Mesenchymal stem cell (in vitro differentiated cells and primary cell): ENCODE measurements at regions not wholly inside any gene's neighbourhood (a gene's known extent, or its start where the extent isn't known, plus 50 kb on each side); places are given as distances from the start of the nearest gene placed in this dataset.

Experiments
- DNase-seq: peaks from one replicate; pipeline ENCODE4 v3.0.0-alpha.2; 2013
- H2AFZ ChIP-seq: one replicate; pipeline ENCODE4 v1.6.1; 2013; ENCODE audit warnings: low read depth, mild to moderate bottlenecking, control low read depth, inconsistent platforms, low read length, moderate library complexity
- H2AK5ac ChIP-seq: 2 replicates; pipeline ENCODE4 v1.6.1; 2013; ENCODE audit warnings: low read length, moderate library complexity, mild to moderate bottlenecking, inconsistent platforms; ENCODE audit not compliant: severe bottlenecking
- H2BK120ac ChIP-seq: one replicate; pipeline ENCODE4 v1.6.1; 2013; ENCODE audit warnings: low read depth, mild to moderate bottlenecking, inconsistent platforms, low read length, moderate library complexity
- H2BK12ac ChIP-seq, 2 experiments: one replicate each; pipeline ENCODE4 v1.6.1; 2013; ENCODE audit warnings: inconsistent platforms in 2 of 2, low read length in 2 of 2, mild to moderate bottlenecking in 2 of 2, moderate library complexity in 2 of 2, control low read depth in 1 of 2
- H2BK15ac ChIP-seq: one replicate; pipeline ENCODE4 v1.6.1; 2013; ENCODE audit warnings: mild to moderate bottlenecking, low read depth, inconsistent platforms; ENCODE audit not compliant: poor library complexity, severe bottlenecking
- H2BK5ac ChIP-seq: 2 replicates; pipeline ENCODE4 v1.6.1; 2013; ENCODE audit warnings: low read depth, mild to moderate bottlenecking, low read length, control low read depth, inconsistent platforms; ENCODE audit not compliant: poor library complexity, severe bottlenecking
- H3K14ac ChIP-seq, 2 experiments: one replicate each; pipeline ENCODE4 v1.6.1; 2013; ENCODE audit warnings: inconsistent platforms in 2 of 2, low read length in 2 of 2, control low read depth in 1 of 2, mild to moderate bottlenecking in 1 of 2, moderate library complexity in 1 of 2
- H3K18ac ChIP-seq, 2 experiments: one replicate each; pipeline ENCODE4 v1.6.1; 2013; ENCODE audit warnings: inconsistent platforms in 2 of 2, low read length in 2 of 2, control low read depth in 1 of 2, low read depth in 1 of 2, mild to moderate bottlenecking in 1 of 2
- H3K23ac ChIP-seq, 2 experiments: one replicate each; pipeline ENCODE4 v1.6.1; 2013; ENCODE audit warnings: inconsistent platforms in 2 of 2, low read length in 2 of 2, mild to moderate bottlenecking in 2 of 2, moderate library complexity in 2 of 2, control low read depth in 1 of 2
- H3K27ac ChIP-seq: 2 replicates; pipeline ENCODE4 v1.5.1; 2013; ENCODE audit warnings: mild to moderate bottlenecking, moderate library complexity, low read length, control low read depth, inconsistent platforms; ENCODE audit not compliant: poor library complexity, severe bottlenecking
- H3K27me3 ChIP-seq, 2 experiments: 2 replicates each; pipeline versions ENCODE4 v1.6.1 to v1.7.0; 2013; ENCODE audit warnings: low read length in 2 of 2, mild to moderate bottlenecking in 2 of 2, moderate library complexity in 2 of 2, control low read depth in 1 of 2, inconsistent platforms in 1 of 2; ENCODE audit not compliant: control insufficient read depth in 1 of 2, insufficient read depth in 1 of 2
- H3K36me3 ChIP-seq, 2 experiments: 2 replicates each; pipeline versions ENCODE4 v1.6.1 to v1.7.0; 2013; ENCODE audit warnings: low read length in 2 of 2, control low read depth in 1 of 2, inconsistent platforms in 1 of 2, low read depth in 1 of 2, mild to moderate bottlenecking in 1 of 2; ENCODE audit not compliant: insufficient read depth in 2 of 2, control insufficient read depth in 1 of 2
- H3K4ac ChIP-seq, 2 experiments: one replicate each; pipeline ENCODE4 v1.6.1; 2013; ENCODE audit warnings: inconsistent platforms in 2 of 2, low read length in 2 of 2, mild to moderate bottlenecking in 2 of 2, moderate library complexity in 2 of 2, control low read depth in 1 of 2, low read depth in 1 of 2
- H3K4me1 ChIP-seq: 2 replicates; pipeline ENCODE4 v1.6.1; 2013; ENCODE audit warnings: low read depth, low read length, control low read depth; ENCODE audit not compliant: control insufficient read depth, insufficient read depth
- H3K4me2 ChIP-seq: 2 replicates; pipeline ENCODE4 v1.6.1; 2013; ENCODE audit warnings: low read length, mild to moderate bottlenecking, inconsistent platforms; ENCODE audit not compliant: poor library complexity, severe bottlenecking
- H3K4me3 ChIP-seq, 2 experiments: 2 replicates each; pipeline versions ENCODE4 v1.5.1 to v1.7.0; 2013; ENCODE audit warnings: low read length in 2 of 2, mild to moderate bottlenecking in 2 of 2, control low read depth in 1 of 2, low read depth in 1 of 2; ENCODE audit not compliant: insufficient read depth in 1 of 2
- H3K79me1 ChIP-seq: replicated peaks from 2 replicates; pipeline ENCODE4 v1.6.1; 2013; ENCODE audit warnings: mild to moderate bottlenecking, control low read depth, low read length, inconsistent platforms; ENCODE audit not compliant: poor library complexity, severe bottlenecking
- H3K9ac ChIP-seq: 2 replicates; pipeline ENCODE4 v1.7.0; 2013; ENCODE audit warnings: mild to moderate bottlenecking, low read length, moderate library complexity
- H3K9me3 ChIP-seq: 2 replicates; pipeline ENCODE4 v1.7.0; 2013; ENCODE audit warnings: mild to moderate bottlenecking, low read length; ENCODE audit not compliant: control insufficient read depth
- H4K8ac ChIP-seq: one replicate; pipeline ENCODE4 v1.6.1; 2013; ENCODE audit warnings: inconsistent platforms, mild to moderate bottlenecking, low read length, moderate library complexity
- H4K91ac ChIP-seq: one replicate; pipeline ENCODE4 v1.6.1; 2013; ENCODE audit warnings: mild to moderate bottlenecking, low read length, inconsistent platforms
- WGBS: methylation state at CpG from one replicate; pipeline ENCODE4 v1.1.7; 2013; ENCODE audit warnings: mixed read lengths; 5-methylcytosine and 5-hydroxymethylcytosine counted together

- H2BK120ac ChIP-seq = no peak overlapping the region
- no peak overlapping the region for H3K9ac ChIP-seq
- H3K9me3 ChIP-seq = no peaks in the 10 kb centered on the region
- DNase-seq = no peak
- H2AK5ac ChIP-seq = no peak overlapping the region
- no peak overlapping the region for H2BK5ac ChIP-seq
- H2BK15ac ChIP-seq = no peak overlapping the region
- no peak overlapping the region for H4K91ac ChIP-seq
- no peak overlapping the region for H3K4me2 ChIP-seq
- H2BK12ac ChIP-seq = no peak overlapping the region
- H3K14ac ChIP-seq = no peak overlapping the region
- no peak overlapping the region for H2AFZ ChIP-seq
- H3K27me3 ChIP-seq = peaks cover 6 to 13% of the 10 kb centered on the region in 2 experiments
- no peak overlapping the region for H3K27ac ChIP-seq
- no peak overlapping the region for H3K4me3 ChIP-seq
- no peaks in the 10 kb centered on the region for H3K4me1 ChIP-seq
- no peak overlapping the region for H3K18ac ChIP-seq
- H3K79me1 ChIP-seq = no peaks in the 10 kb centered on the region
- no peak overlapping the region for H4K8ac ChIP-seq
- no peaks in the 10 kb centered on the region for H3K36me3 ChIP-seq
- H3K4ac ChIP-seq = no peak overlapping the region
- H3K23ac ChIP-seq = no peak overlapping the region
Measured at GRCh38 chr13:31426395-31426794, 226.6 kb downstream of the B3GLCT start.

DNA sequence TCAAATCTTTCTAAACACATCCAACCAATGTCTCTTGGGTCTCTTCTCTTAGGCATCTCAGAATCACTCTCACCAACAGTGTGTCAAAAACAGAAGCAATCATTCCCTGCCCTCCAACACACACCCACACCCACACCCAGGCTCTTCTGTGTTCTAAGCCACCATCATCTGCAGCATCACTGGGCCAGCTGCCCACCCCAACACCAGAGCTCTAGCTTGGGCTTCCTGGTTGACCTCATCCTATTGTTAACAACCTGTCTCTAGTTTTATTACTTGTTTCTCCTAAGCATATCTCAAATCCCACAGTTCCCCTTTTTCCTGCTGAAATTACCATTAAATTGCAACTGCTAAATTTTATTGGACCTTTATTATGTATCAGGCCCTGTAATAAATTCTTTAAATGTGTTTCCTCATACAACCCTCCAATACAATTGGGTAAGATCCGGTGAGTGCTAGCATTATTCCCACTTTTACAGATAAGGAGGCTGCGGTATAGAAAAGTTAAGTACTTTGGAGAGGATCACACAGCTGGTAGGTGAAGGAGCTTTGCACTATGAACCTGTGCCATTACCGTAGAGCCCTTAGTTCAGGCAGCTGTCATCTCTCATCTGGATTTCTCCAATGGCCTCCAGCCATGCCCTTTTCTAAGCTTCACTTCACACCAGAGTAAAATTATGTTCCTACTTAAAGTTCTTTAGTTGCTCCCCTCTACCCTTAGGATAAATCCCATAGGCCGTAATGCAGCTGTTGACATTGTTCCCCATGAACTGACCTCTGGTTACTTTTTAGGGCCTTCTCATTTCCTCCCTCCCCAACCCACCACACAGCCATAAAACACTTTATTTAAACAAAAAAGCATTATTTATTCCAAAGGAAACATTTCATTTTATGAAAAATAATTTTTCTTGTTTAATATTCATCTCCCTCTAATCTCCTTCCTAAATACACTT, 227.7 kb downstream of the B3GLCT start:
- no peak overlapping the region for H3K27ac ChIP-seq
- H3K18ac ChIP-seq = no peak overlapping the region
- H2BK120ac ChIP-seq = no peak overlapping the region
- WGBS = 50% methylated on average over 4 of the region's 4 CpGs
- H4K8ac ChIP-seq = no peak overlapping the region
- H3K9me3 ChIP-seq = no peaks in the 10 kb centered on the region
- H4K91ac ChIP-seq = no peak overlapping the region
- no peak overlapping the region for H3K4ac ChIP-seq
- H2BK5ac ChIP-seq = no peak overlapping the region
- H3K36me3 ChIP-seq = no peaks in the 10 kb centered on the region
- H3K14ac ChIP-seq = no peak overlapping the region
- H3K9ac ChIP-seq = no peak overlapping the region
- no peak overlapping the region for H2AK5ac ChIP-seq
- H3K4me2 ChIP-seq = no peak overlapping the region
- H3K79me1 ChIP-seq = no peaks in the 10 kb centered on the region
- peaks cover 0 to 13% of the 10 kb centered on the region in 2 experiments for H3K27me3 ChIP-seq
- no peak overlapping the region for H2AFZ ChIP-seq
- H2BK12ac ChIP-seq = no peak overlapping the region
- H2BK15ac ChIP-seq = no peak overlapping the region
- H3K23ac ChIP-seq = no peak overlapping the region
- no peak for DNase-seq
- H3K4me1 ChIP-seq = no peaks in the 10 kb centered on the region
- no peak overlapping the region for H3K4me3 ChIP-seq

GRCh38 chr13:31431722-31432137, 232.0 kb downstream of the B3GLCT start:
- Histone ChIP-seq H3K4me2 (no peak overlapping the region), H2AK5ac (no peak overlapping the region), H3K4ac (no peak overlapping the region), H2AFZ (no peak overlapping the region), H2BK120ac (no peak overlapping the region), H3K9ac (peak overlapping the region; percentile 85), H3K36me3 (no peaks in the 10 kb centered on the region), H4K91ac (no peak overlapping the region), H2BK5ac (no peak overlapping the region), H3K79me1 (no peaks in the 10 kb centered on the region), H3K4me3 (no peak overlapping the region), H3K18ac (no peak overlapping the region), H4K8ac (no peak overlapping the region), H3K9me3 (no peaks in the 10 kb centered on the region), H3K23ac (no peak overlapping the region), H2BK15ac (no peak overlapping the region), H3K27ac (no peak overlapping the region), H2BK12ac (no peak overlapping the region), H3K4me1 (no peaks in the 10 kb centered on the region), H3K27me3 (peaks cover 0 to 9% of the 10 kb centered on the region in 2 experiments), H3K14ac (no peak overlapping the region)
- WGBS = 58% methylated on average over 4 of the region's 4 CpGs
- peak; percentile 34 for DNase-seq

GRCh38 chr13:31433207-31433606, 233.4 kb downstream of the B3GLCT start:
- no peak for DNase-seq
- no peak overlapping the region for H3K14ac ChIP-seq
- H2AK5ac ChIP-seq = no peak overlapping the region
- no peaks in the 10 kb centered on the region for H3K4me1 ChIP-seq
- H3K4me2 ChIP-seq = no peak overlapping the region
- no peak overlapping the region for H3K27ac ChIP-seq
- peak overlapping the region; percentile 85 for H3K9ac ChIP-seq
- no peak overlapping the region for H4K91ac ChIP-seq
- H3K79me1 ChIP-seq = no peaks in the 10 kb centered on the region
- H4K8ac ChIP-seq = no peak overlapping the region
- H3K27me3 ChIP-seq = peaks cover 0 to 13% of the 10 kb centered on the region in 2 experiments
- no peak overlapping the region for H3K4me3 ChIP-seq
- no peak overlapping the region for H2AFZ ChIP-seq
- H2BK15ac ChIP-seq = no peak overlapping the region
- no peak overlapping the region for H2BK12ac ChIP-seq
- H3K9me3 ChIP-seq = no peaks in the 10 kb centered on the region
- H2BK5ac ChIP-seq = no peak overlapping the region
- H3K18ac ChIP-seq = no peak overlapping the region
- H3K36me3 ChIP-seq = no peaks in the 10 kb centered on the region
- no CpG with 5 or more reads among the region's 1 CpG for WGBS
- no peak overlapping the region for H3K4ac ChIP-seq
- no peak overlapping the region for H3K23ac ChIP-seq
- H2BK120ac ChIP-seq = no peak overlapping the region
